H1 (cell line): ENCODE measurements at regions not wholly inside any gene's neighbourhood (a gene's known extent, or its start where the extent isn't known, plus 50 kb on each side); places are given as distances from the start of the nearest gene placed in this dataset.

Experiments used
- CEBPB ChIP-seq: IDR thresholded peaks from 2 replicates; pipeline ENCODE4 v1.6.1; 2012; ENCODE audit warnings: low read depth, low read length
- CHD7 ChIP-seq: fragments of 300-600 bp; sonication (generic); IDR thresholded peaks from 2 replicates; pipeline ENCODE4 v1.7.1; 2012; ENCODE audit warnings: low read length, moderate library complexity, mild to moderate bottlenecking, inconsistent platforms; ENCODE audit not compliant: insufficient replicate concordance
- GTF2F1 ChIP-seq: IDR thresholded peaks from 2 replicates; pipeline ENCODE4 v1.6.1; 2012; ENCODE audit warnings: low read depth, low read length, improper control_type of control experiment, borderline replicate concordance
- SP4 ChIP-seq: IDR thresholded peaks from 2 replicates; pipeline ENCODE4 v1.6.1; 2012; ENCODE audit warnings: low read length, inconsistent platforms
- TCF12 ChIP-seq: IDR thresholded peaks from 2 replicates; pipeline ENCODE4 v1.6.1; 2011; ENCODE audit warnings: low read depth, mild to moderate bottlenecking, low read length
- TF ChIP-seq, protein P1 (sequence below): IDR thresholded peaks from 2 replicates; pipeline ENCODE4 v1.6.1; 2012; ENCODE audit warnings: low read length, inconsistent platforms
- TF ChIP-seq, protein P2 (sequence below), 3 experiments: IDR thresholded peaks; 1 replicate in 2 of 3; 2 replicates in 1 of 3; pipeline versions ENCODE4 v1.5.1 to v1.6.1; 2011; ENCODE audit warnings: low read length in 3 of 3, mild to moderate bottlenecking in 3 of 3, inconsistent platforms in 2 of 3, low read depth in 1 of 3, moderate library complexity in 1 of 3; ENCODE audit not compliant: insufficient read depth in 1 of 3; ENCODE audit errors: control extremely low read depth in 1 of 3

DNA sequence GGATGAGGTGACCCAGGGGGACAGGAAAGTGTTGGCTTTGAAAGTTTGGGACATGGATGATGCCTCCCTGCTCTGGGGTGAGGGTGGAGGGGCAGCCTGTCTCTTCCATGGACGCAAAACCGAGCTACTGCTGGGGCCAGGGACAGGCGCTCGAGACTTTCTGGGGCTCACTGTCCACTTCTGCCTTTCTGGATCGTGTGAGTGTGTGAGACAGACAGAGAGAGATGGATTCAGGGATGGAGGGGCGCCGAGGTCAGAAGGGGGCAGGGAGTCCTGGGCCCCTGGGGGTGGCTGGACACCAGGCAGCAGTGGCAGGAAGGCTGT, 78.0 kb upstream of the GATA5 start (continued):
- TF ChIP-seq CHD7 (no peak), CEBPB (no peak), GTF2F1 (no peak), TCF12 (no peak), SP4 (no peak)
- TF ChIP-seq, protein P1, sequence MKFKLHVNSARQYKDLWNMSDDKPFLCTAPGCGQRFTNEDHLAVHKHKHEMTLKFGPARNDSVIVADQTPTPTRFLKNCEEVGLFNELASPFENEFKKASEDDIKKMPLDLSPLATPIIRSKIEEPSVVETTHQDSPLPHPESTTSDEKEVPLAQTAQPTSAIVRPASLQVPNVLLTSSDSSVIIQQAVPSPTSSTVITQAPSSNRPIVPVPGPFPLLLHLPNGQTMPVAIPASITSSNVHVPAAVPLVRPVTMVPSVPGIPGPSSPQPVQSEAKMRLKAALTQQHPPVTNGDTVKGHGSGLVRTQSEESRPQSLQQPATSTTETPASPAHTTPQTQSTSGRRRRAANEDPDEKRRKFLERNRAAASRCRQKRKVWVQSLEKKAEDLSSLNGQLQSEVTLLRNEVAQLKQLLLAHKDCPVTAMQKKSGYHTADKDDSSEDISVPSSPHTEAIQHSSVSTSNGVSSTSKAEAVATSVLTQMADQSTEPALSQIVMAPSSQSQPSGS = no peak
- TF ChIP-seq, protein P2, sequence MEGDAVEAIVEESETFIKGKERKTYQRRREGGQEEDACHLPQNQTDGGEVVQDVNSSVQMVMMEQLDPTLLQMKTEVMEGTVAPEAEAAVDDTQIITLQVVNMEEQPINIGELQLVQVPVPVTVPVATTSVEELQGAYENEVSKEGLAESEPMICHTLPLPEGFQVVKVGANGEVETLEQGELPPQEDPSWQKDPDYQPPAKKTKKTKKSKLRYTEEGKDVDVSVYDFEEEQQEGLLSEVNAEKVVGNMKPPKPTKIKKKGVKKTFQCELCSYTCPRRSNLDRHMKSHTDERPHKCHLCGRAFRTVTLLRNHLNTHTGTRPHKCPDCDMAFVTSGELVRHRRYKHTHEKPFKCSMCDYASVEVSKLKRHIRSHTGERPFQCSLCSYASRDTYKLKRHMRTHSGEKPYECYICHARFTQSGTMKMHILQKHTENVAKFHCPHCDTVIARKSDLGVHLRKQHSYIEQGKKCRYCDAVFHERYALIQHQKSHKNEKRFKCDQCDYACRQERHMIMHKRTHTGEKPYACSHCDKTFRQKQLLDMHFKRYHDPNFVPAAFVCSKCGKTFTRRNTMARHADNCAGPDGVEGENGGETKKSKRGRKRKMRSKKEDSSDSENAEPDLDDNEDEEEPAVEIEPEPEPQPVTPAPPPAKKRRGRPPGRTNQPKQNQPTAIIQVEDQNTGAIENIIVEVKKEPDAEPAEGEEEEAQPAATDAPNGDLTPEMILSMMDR (IDR thresholded peaks at IDR 0.05; ENCODE audit: control extremely low read depth in 1 of 3, insufficient read depth in 1 of 3, low read depth in 1 of 3, low read length in 3 of 3) = no peak
